COLO668 (cell line): ENCODE measurements at regions not wholly inside any gene's neighbourhood (a gene's known extent, or its start where the extent isn't known, plus 50 kb on each side); places are given as distances from the start of the nearest gene placed in this dataset.
"Not testable (repeated sequence)": the region's sequence is repeated elsewhere in the genome, so short reads cannot be mapped to it uniquely, and the experiment has no call there.

ENCODE experiments used
- DNase-seq: peaks from one replicate; lab custom pipeline; 2025; ENCODE audit not compliant: unreplicated experiment; lab: John Stamatoyannopoulos, UW

DNA sequence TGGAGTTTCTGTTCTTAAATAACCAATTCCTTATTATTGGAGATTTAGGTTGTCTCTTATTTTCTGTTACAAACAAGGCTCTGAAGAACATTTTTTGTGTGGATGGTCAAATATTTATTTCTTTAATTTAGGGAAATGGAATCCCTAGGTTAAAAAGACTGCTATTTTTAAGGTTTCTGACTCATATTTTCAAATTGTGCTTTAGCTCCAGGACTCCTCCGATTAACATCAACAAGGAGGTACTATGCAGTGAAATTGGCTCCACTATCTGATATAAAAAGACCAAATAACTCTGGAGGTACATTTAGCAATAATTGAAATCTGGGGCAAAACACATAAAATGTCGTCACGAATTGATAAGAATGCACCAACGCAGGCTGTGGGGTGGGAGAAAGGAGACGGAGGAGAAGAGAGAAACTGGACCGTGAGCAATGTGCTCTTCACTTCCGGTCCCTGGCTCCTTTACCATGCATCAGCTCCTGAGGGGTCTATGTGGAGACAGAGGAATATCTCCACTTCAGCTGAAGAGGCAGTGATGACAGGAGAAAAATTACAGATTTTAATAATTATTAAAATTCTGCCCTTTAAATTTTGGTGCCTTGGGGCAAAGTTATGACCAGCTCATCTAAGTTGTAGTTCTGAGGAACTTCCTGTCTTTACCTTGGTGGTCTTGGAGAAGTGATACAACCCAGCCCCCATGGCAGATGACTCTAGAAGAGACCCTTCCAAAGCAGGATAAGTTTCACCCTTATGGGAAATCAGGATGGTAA lies 90.2 kb upstream of the BTG1 start:
- no peak for DNase-seq

DNA sequence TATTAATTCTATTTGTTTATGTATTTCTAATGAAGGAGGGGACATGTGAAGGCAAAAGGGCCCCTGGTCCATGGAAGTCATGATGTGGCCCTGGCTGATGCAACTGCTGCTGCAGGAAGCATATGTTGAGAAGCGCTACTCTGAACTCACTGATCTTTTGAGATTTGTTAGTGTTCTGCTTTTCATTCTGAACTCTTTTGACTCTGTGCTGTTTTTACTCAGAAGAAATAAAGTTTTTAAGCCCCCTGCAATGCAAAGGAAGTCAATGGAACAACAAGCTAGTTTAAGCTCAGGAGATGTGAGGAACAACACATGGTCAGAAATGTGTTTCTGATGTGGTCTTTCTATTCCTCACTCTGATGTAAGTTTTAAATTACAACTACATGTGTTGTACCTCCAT lies 88.9 kb upstream of the BTG1 start:
- DNase-seq, result no peak

DNA sequence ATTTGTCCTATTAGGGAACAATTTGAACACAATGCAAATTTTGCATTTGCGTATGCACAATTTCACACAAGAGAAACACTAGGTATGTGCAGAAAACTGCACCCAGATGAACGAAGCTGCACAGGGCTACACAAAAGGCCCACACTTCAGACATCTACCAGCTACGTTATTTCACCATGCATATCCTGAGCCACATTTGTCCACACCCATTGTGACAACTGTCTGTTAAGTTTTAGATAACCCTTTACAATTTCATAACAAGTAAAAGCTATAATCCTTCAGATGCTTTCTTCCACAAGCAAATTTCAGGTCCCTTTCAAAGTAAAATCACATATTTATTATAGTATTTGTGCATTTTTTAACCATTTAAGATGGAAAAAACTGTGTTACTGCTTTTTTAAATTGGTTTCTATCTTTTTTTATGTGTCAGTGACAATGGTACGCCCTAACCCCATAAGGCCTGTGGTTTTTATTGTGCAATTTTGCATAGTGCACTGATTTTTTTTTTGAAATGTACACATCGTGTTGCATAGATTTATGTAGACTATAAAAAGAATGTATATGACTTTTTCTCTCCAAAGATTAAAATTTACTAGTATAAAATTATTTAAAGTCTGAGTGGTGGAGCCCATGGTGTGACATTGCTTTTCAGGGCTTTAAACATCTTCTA lies 87.8 kb upstream of the BTG1 start:
- no peak for DNase-seq

DNA sequence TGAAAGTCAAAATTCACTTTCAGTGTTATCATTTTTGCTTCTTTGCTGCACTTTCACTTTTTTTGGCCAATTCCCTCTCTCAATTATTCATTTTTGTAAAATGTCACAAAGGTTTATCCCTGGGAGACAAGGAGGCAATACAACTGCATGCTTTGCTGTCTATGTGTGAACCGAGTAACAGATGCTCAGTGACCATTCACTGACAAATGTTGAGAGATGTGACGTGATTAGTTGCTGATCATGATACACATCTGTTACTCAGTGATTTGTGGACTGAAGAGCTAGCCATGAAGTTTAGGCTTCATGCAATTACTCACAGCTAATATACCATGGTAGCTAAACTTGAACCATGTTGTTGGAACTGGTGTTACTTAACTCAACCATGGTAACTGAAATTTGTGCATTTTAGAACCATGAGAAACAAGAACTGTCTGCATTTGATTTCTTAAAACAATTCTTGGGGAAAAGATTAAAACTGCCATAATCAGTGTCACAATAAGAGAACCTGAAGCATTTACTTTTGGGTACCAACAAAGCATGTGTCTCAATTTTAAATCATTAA lies 86.8 kb upstream of the BTG1 start:
- DNase-seq, result not testable (repeated sequence)

DNA sequence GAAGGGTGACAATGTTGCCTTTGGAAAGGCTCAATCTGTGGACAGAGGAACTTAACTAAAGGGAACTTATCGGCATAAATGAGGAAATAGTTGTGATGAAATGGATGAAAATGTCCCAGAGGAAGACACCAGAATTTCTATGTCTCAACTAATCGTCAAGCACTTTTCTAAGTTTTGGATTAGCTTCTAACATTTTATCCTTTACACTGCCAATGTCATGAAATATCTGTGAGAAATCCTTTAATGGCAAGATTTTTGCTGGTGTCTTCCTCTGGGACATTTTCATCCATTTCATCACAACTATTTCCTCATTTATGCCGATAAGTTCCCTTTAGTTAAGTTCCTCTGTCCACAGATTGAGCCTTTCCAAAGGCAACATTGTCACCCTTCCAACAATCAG lies 86.3 kb upstream of the BTG1 start:
- not testable (repeated sequence) for DNase-seq

DNA sequence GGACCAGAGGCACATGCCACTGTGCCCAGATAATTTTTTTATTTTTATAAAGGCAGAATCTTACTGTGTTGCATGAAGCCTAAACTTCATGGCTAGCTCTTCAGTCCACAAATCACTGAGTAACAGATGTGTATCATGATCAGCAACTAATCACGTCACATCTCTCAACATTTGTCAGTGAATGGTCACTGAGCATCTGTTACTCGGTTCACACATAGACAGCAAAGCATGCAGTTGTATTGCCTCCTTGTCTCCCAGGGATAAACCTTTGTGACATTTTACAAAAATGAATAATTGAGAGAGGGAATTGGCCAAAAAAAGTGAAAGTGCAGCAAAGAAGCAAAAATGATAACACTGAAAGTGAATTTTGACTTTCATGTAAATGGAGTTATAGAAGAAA lies 85.9 kb upstream of the BTG1 start:
- DNase-seq, result not testable (repeated sequence)

DNA sequence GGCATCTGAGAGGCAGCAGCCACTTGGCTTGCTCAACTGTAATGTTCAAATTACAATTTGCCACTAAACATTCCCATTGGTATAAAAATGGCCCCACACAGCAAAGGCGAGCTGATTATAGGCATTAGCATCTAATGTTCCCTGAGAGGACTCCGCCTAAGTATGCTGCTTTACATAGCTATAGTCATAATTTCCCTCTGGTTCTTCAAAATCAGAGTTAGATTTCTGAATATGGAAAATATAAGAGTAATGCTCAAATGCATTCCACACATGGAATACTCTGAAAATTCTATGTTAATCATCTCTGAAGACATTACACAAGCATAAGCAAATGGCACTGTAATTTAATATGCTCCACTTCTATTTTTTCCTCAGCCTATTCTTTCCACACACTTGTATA lies 83.7 kb upstream of the BTG1 start:
- no peak for DNase-seq

DNA sequence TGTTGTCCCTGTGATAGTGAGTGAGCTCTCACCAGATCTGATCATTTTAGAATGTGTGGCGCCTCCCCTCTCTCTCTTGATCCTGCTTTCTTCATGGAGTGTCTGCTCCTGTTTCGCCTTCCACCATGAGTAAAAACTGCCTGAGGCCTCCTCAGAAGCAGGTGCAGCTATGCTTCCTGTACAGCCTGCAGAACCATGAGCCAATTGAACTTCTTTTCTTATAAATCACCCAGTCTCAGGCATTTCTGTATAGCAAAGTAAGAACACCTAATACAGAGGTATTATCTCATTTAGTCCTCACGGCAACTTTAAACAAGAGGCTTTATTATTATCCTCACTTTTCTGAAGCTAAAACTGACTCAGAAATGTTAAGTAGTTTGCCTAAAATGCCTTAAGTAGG lies 81.3 kb upstream of the BTG1 start:
- DNase-seq, result no peak

DNA sequence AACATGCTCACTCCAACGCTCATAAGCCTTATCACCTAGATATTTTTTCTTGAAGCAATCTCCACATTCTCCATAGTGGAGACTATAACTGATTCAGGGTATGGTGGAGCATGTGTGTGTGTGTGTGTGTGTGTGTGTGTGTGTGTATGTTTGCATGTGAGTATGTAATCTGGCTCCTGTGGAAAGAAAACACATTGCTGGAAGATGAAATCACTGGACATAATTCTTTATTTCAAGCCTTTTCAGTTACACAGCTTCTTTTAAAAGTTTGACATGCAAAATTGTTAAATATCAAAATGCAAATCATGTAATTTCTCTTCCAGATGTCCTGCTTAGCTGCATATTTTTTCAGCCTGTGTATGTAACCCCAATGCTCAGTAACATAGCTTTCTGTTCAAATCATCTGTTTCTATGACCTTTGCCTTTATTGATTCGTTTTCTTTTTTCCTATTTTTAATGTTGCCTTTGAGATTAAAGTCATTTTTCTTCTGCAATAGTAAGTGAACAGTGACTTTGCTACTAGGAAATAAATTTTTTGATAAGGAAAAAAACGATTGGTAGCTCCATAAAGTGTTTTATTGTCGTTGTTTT lies 80.5 kb upstream of the BTG1 start:
- DNase-seq, result no peak

DNA sequence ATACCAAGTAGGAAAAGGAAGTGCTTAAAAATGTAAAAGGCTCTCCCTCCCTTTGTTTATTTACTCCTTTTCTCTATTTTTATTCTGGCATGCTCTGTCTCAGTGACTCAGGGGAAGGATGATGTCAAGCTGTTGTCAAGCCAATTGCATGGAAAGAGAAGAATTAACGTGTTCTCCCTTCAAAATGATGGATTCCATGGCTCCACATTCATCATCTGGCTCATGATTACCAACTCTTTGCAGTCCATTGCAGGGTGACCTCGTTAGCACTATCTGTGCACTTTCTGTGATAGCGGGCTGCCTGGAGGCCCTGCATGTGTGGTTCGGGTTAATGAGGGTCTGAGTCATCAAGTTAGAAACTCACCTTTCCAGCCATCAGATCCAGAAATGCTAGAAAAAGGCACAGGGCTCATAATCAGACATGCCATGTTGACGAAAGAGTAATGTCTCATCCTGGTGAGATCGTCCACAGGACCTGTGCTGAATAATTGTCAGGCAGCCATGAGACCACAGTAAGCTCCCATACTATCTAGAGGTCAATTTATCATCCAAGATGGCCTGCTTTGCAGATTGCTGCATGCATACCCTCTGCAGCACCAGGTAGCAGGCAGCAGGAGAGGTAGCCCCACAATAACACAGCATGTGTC lies 79.2 kb upstream of the BTG1 start:
- no peak for DNase-seq

DNA sequence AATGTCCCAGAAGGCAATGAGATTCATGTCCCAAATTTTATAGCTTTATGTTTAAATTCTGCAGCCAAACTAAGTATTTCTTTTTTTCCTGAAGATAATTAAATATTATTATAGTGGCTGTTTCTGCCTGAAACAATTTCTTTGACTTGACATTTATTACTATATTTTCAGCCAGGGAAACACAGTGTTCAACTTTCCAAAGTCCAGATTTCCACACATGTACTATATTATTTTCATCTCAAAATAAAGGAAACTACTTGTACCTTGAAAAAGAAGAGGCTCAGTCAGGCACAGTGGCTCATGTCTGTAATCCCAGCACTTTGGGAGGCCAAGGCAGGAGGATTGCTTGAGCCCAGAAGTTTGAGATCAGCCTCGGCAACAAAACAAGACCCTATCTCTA lies 77.8 kb upstream of the BTG1 start:
- no peak for DNase-seq

DNA sequence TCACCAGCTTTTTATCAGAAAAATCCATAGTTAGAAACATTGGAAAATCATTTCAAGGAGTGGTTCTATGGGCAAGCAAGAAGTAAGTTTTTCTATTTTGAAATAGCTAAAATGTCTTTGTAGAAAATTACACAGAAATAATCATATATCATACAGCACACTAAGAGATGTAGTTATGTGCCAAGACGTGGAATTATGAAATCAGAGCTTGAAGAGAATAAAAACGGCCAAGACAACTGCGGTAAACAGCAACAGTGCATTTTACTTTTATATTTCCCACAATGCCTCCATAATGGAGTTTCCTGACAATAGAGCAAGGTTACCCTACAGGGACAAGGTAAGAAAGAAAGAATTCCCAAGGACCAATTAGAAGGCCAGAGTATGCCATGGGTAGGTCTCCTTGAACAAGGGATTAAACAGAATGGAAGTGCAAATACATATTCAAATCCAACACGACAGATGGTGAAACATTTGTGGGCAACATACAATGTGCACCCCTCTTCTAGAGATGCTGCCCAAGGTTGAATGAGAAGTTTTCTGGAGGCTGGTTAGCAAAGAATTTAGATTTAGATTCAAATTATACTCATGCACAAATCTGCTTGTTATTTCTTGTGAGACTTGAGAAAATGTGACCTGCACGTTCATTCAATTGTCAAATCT lies 76.1 kb upstream of the BTG1 start:
- no peak for DNase-seq

DNA sequence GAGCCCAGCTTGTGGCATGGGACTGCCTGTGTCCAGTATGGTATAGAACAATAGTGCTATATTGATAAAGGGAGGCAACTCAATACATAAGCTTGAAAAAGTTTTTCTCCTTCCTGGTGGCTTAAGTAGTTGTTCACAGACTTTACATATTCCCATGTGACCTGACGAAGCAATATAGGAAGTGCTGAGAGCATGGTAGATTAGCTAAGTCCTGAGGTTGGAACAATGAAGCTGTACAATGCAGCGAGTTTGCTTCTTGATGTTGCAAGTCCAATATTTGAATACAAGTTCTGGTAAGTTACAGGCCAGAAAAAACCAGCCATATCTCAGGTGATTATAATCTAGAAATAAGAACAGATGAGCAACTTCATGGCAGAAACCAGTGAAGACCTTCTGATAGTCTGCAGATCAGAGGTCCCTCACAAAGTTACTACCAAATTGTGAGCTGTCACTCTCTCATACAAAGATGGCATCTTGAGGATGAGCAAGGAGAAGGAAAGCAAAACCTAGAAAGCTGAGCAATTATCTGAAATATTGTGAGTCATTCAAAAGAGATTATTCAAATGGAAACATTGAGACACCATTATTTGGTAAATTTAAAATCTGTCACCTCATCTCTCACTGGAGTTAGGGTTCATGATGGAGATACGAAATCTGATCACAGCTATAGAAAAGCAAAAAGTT lies 72.9 kb upstream of the BTG1 start:
- no peak for DNase-seq

DNA sequence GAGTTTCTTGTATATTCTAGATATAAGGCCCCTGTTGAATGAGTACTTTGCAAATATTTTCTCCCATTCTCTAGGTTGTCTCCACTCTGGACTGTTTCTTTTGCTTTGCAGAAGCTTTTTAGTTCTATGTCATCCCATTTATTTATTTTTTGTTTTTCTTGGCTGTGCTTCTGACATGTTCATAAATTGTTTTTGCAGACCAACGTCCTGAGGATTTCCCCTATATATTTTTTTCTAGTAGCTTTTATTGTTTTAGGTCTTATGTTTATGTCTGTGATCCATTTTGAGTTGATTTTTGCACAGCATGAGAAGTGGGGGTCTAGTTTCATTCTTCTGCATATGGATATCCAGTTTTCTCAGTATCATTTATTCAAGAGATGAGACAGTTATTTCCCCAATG lies 70.4 kb upstream of the BTG1 start:
- no peak for DNase-seq

DNA sequence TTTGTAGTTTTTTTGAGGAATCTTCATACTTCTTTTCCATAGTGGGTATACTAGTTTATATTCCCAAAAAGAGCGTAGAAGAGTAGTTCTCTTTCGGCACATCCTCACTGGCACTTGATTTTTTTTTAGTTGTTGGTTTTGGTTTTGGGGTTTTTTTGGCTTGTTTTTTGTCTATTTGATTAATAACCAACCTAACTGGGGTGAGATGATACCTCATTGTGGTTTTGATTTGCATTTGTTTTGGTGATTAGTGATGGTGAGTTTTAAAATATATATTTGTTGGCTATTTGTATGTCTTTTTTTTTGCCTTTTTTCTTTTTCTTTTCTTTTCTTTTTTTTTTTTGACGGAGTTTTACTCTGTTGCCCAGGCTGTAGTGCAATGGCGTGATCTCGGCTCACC lies 69.7 kb upstream of the BTG1 start:
- DNase-seq, result no peak

DNA sequence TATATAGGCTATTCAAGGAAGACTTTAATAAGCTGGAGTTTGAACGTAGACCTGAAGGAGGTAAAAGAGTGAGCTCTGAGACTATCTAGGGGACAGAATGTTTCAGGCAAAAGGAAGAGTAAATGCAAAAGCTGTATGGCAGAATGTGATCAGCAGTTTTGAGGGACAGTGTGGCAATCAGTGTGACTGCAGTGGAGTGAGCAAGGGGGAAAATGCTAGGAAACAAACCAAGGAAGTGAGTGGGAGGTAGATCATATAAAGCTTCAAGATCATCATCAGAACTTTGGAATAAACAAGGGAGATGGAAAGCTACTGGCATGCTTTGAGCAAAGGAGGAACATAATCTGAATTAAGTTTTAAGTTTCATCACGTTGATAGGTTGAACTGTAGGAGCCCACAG lies 67.5 kb upstream of the BTG1 start:
- DNase-seq, result no peak

DNA sequence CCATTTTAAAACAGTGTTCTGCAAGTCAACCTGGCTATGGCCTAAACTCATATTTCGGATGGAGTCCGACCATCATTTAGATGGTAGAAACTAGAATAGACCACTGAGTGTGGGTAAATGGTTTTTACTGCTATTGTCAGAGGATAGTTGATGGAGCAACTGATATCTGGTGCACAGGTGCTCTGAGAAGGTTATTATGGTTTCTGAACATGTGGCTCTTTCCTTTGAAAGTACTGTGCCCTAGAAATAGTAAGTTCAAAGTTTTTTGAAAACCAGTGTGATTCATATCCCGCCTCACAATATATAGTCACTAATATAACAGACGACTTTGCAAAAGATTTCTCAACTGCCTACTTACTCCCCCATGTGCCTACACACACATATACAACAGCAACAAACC lies 64.4 kb upstream of the BTG1 start:
- DNase-seq, result no peak

DNA sequence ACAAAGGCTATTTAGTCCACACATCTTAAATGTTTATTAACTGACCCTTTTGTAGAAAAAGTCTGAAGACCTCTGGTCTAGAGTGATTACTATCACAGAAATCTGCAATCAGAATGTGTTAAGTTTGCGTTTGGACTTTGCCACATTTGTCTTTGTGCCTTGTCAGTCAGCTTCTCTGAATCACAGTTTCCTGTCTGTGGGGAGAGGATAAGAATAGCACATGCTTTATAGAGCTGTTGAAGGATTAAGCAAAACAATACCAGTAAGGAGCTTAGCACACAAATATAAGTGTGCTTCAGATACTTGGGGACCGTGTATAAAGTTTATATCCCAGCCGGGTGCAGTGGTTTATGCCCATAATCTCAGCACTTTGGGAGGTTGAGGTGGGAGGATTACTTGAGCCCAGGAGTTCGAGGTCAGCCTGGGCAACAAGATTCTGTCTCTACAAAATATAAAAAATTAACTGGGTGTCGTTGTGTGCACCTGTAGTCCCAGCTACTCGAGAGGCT lies 63.0 kb upstream of the BTG1 start:
- DNase-seq, result no peak

DNA sequence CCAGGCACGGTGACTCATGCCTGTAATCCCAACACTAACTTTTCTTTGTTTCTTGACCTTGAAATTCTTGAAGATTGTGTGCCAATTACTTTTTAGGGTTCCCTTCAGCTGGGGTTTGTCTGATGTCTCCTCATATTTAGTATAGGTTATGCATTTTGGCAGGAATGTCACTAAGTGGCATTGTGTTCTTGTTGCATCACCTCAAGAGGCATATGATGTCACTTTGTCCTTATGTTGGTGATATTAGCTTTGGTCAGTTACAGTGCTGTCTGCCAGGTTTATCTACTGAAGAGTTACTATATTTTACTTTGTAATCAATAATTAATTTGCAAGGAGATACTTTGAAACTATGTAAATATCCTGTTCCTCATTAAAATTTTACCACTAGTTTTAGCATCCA lies 61.0 kb upstream of the BTG1 start:
- no peak for DNase-seq

DNA sequence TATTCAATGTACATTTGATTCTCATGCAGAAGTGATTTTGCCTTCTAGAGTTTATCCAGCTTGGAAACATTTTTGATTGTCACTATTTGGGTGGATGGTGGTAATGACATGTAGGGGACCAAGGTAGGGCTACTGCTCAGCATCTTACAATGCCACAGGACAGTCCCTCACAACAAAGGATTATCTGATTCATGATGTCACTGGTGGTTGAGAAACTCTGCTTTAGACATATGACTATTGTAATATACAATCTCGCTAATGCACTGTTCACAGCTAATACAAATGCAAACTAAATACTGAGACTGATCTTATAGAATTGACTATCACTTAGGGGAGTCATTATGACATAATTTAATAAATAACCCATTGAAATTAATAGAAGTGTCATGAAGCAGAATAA lies 60.4 kb upstream of the BTG1 start:
- no peak for DNase-seq
